Liver (tissue), 3 donors: ENCODE measurements at regions not wholly inside any gene's neighbourhood (a gene's known extent, or its start where the extent isn't known, plus 50 kb on each side); places are given as distances from the start of the nearest gene placed in this dataset.

Source experiments
- EGR1 ChIP-seq, 2 donors: IDR thresholded peaks; 2 replicates each; pipeline ENCODE4 v1.6.1; 2016 to 2018; ENCODE audit warnings: antibody characterized with exemption in 2 of 2, low read depth in 2 of 2
- FOXA1 ChIP-seq: IDR thresholded peaks from 2 replicates; pipeline ENCODE4 v1.6.1; 2016; ENCODE audit warnings: antibody characterized with exemption
- JUND ChIP-seq, 2 donors: IDR thresholded peaks; 2 replicates each; pipeline ENCODE4 v1.6.1; 2016; ENCODE audit warnings: antibody characterized with exemption in 2 of 2
- RXRA ChIP-seq, 2 donors: IDR thresholded peaks; 2 replicates each; pipeline ENCODE4 v1.6.1; 2017 to 2018; ENCODE audit warnings: antibody characterized with exemption in 2 of 2, mild to moderate bottlenecking in 1 of 2
- SP1 ChIP-seq: IDR thresholded peaks from 2 replicates; pipeline ENCODE4 v1.6.1; 2018; ENCODE audit warnings: antibody characterized with exemption, mild to moderate bottlenecking
- TAF1 ChIP-seq: conservative IDR thresholded peaks from 2 replicates; pipeline ENCODE4 v1.6.1; 2016; ENCODE audit warnings: antibody characterized with exemption, mild to moderate bottlenecking
- YY1 ChIP-seq: IDR thresholded peaks from 2 replicates; pipeline ENCODE4 v1.6.1; 2016; ENCODE audit warnings: antibody characterized with exemption, mild to moderate bottlenecking
- TF ChIP-seq, protein P1 (sequence below): fragments of 150-350 bp; IDR thresholded peaks from 2 replicates; pipeline ENCODE4 v1.5.1; 2017; ENCODE audit warnings: improper control_type of control experiment, low read depth, low read length; ENCODE audit not compliant: missing input control
- TF ChIP-seq, protein P2 (sequence below): IDR thresholded peaks from 2 replicates; pipeline ENCODE4 v1.6.1; 2016; ENCODE audit warnings: antibody characterized with exemption
- TF ChIP-seq, protein P3 (sequence below): IDR thresholded peaks from 2 replicates; pipeline ENCODE4 v1.6.1; 2016; ENCODE audit warnings: antibody characterized with exemption, mild to moderate bottlenecking
- TF ChIP-seq, protein P4 (sequence below): IDR thresholded peaks from 2 replicates; pipeline ENCODE4 v1.6.1; 2016; ENCODE audit warnings: antibody characterized with exemption
- donor health status: healthy.
- donor health status: healthy.

DNA sequence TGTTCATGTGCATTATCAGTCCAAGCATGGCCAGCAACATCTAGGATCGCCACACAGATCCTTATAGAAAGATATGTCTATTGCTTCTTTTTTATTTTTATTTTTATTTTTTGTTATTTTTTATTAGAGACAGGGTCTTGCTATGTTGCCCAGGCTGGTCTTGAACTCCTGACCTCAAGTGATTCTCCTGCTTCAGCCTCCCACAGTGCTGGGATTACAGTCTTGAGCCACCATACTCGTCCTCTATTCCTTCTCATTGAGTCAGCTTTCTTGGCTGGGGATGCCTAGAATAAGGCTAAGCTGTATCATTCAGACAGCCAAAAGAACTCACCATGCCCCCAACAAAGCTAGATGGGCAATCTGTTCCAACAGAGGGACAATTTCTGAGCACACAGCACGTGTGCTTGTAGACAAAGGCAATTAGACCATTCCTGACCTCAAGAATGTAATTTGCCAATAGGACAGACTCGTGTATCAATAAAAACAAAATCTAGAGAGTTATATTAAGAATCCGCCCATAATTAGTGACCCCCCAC lies 264.0 kb upstream of the NEBL start:
- TF ChIP-seq TAF1 (no peak), RXRA (IDR thresholded peaks at IDR 0.05) (no peak), JUND (IDR thresholded peaks at IDR 0.05) (no peak), YY1 (no peak), SP1 (no peak), EGR1 (IDR thresholded peaks at IDR 0.05; ENCODE audit: low read depth in 2 of 2) (no peak), FOXA1 (no peak)
- TF ChIP-seq, protein P1, sequence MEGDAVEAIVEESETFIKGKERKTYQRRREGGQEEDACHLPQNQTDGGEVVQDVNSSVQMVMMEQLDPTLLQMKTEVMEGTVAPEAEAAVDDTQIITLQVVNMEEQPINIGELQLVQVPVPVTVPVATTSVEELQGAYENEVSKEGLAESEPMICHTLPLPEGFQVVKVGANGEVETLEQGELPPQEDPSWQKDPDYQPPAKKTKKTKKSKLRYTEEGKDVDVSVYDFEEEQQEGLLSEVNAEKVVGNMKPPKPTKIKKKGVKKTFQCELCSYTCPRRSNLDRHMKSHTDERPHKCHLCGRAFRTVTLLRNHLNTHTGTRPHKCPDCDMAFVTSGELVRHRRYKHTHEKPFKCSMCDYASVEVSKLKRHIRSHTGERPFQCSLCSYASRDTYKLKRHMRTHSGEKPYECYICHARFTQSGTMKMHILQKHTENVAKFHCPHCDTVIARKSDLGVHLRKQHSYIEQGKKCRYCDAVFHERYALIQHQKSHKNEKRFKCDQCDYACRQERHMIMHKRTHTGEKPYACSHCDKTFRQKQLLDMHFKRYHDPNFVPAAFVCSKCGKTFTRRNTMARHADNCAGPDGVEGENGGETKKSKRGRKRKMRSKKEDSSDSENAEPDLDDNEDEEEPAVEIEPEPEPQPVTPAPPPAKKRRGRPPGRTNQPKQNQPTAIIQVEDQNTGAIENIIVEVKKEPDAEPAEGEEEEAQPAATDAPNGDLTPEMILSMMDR = no peak
- TF ChIP-seq, protein P2, sequence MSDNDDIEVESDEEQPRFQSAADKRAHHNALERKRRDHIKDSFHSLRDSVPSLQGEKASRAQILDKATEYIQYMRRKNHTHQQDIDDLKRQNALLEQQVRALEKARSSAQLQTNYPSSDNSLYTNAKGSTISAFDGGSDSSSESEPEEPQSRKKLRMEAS = no peak
- TF ChIP-seq, protein P3, sequence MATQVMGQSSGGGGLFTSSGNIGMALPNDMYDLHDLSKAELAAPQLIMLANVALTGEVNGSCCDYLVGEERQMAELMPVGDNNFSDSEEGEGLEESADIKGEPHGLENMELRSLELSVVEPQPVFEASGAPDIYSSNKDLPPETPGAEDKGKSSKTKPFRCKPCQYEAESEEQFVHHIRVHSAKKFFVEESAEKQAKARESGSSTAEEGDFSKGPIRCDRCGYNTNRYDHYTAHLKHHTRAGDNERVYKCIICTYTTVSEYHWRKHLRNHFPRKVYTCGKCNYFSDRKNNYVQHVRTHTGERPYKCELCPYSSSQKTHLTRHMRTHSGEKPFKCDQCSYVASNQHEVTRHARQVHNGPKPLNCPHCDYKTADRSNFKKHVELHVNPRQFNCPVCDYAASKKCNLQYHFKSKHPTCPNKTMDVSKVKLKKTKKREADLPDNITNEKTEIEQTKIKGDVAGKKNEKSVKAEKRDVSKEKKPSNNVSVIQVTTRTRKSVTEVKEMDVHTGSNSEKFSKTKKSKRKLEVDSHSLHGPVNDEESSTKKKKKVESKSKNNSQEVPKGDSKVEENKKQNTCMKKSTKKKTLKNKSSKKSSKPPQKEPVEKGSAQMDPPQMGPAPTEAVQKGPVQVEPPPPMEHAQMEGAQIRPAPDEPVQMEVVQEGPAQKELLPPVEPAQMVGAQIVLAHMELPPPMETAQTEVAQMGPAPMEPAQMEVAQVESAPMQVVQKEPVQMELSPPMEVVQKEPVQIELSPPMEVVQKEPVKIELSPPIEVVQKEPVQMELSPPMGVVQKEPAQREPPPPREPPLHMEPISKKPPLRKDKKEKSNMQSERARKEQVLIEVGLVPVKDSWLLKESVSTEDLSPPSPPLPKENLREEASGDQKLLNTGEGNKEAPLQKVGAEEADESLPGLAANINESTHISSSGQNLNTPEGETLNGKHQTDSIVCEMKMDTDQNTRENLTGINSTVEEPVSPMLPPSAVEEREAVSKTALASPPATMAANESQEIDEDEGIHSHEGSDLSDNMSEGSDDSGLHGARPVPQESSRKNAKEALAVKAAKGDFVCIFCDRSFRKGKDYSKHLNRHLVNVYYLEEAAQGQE = no peak
- TF ChIP-seq, protein P4, sequence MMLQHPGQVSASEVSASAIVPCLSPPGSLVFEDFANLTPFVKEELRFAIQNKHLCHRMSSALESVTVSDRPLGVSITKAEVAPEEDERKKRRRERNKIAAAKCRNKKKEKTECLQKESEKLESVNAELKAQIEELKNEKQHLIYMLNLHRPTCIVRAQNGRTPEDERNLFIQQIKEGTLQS = no peak
